Motor neuron (in vitro differentiated cells): ENCODE measurements at regions not wholly inside any gene's neighbourhood (a gene's known extent, or its start where the extent isn't known, plus 50 kb on each side); places are given as distances from the start of the nearest gene placed in this dataset.
"Not testable (repeated sequence)": the region's sequence is repeated elsewhere in the genome, so short reads cannot be mapped to it uniquely, and the experiment has no call there.

Experiments
- ATAC-seq, 8 experiments: fragments of 200-7000 bp; cut with Tn5 transposase; replicated peaks in 6 of 8; 2 replicates each; pipeline ENCODE4 v1.8.0; 2021; ENCODE audit warnings: mild to moderate bottlenecking in 8 of 8, moderate library complexity in 8 of 8
- H3K27ac ChIP-seq, 2 donors: fragments of 250-450 bp; sonication (Bioruptor Pico); 2 replicates each; pipeline ENCODE4 v1.9.0; 2021; ENCODE audit warnings: antibody characterized with exemption in 2 of 2, mild to moderate bottlenecking in 2 of 2, moderate library complexity in 1 of 2
- H3K4me1 ChIP-seq, 2 donors: fragments of 250-450 bp; sonication (Bioruptor Pico); replicated peaks in 1 of 2; 2 replicates each; pipeline ENCODE4 v1.6.1; 2021; ENCODE audit warnings: antibody characterized with exemption in 2 of 2, mild to moderate bottlenecking in 2 of 2, moderate library complexity in 1 of 2
- H3K4me3 ChIP-seq, 5 donors: fragments of 250-450 bp; sonication (Bioruptor Pico); 2 replicates each; pipeline ENCODE4 v1.9.0; 2021; ENCODE audit warnings: antibody characterized with exemption in 5 of 5, mild to moderate bottlenecking in 5 of 5, moderate library complexity in 4 of 5
- WGBS, 10 experiments: fragments of 450-650 bp; shearing (Covaris generic); methylation state at CpG; one replicate each; pipeline ENCODE4 v1.0.0; 2022; 5-methylcytosine and 5-hydroxymethylcytosine counted together
- in situ Hi-C, 9 experiments: fragments of 400-800 bp; cut with MboI; loops; one replicate each; pipeline ENCODE4 v1.15.0; 2021; ENCODE audit warnings: low sequenced_read_pairs in 9 of 9, low pct_unique_long_range_greater_than_20kb in 2 of 9; ENCODE audit not compliant: unreplicated experiment in 9 of 9

DNA sequence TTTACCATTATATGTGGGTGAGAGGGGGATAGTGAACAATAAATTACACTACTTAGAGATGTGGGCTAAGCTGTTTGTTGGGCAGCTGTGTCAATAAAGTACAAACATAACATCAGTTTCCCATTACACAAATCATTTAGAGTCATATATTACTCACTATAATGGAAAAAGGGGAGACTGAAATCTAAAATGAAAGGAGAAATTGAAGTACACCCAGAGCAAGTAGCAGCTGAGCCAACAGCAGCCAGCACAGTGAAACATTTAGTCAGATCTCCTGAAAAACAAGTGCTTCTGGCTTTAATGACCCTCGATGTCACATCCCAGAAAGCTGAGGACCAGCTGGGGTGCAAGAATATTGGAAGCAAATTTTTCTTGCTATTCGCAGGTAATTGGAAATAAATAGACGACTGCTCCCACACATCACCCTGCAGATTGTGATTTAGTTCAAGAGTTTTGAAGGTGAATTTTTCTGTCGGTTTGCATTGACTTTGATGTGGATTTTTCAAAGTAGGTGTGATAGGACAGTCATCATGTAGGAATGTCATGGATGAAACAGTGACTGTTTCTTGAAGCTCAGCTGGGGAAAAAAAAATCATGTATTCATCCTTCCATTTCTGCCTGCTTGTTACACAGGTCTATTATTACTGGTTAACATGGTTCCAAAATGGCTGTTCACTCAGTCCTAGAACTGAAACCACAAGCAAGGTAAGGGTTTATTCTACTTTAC is 1607.3 kb upstream of the CELF4 start:
- Histone ChIP-seq H3K27ac (no peak overlapping the region), H3K4me3 (no peak overlapping the region), H3K4me1 (no peaks in the 10 kb centered on the region)
- ATAC-seq, result peak in 2 of 8 experiments; percentile 33 to 55
- 13 to 100% (median 88%) methylated on average over 1 to 3 of the region's 4 CpGs; no CpG with 5 or more reads in 1 of the 10 experiments for WGBS, 10 experiments
- in situ Hi-C loops, result no loop called here

DNA sequence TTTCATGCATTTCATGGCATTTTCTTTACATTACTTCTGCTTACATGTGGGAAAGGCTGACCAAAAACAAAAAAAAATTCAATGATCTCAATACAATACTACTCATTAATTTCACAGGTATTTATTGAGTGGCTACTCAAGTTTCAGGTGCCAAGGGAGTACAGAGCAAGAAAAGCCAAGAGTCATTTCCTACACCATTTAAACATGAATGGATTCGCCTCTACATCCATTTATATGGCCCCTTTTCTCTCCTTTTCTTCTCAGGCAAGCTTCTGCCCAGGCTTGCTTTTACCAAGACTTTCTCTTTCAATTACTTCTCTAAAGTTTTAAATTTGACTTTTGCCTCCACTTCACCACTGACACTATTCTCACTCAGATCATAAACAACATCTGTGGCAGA is 1603.1 kb upstream of the CELF4 start:
- Histone ChIP-seq H3K27ac (no peak overlapping the region), H3K4me3 (no peak overlapping the region), H3K4me1 (no peaks in the 10 kb centered on the region)
- no peak for ATAC-seq
- WGBS, 10 experiments, result 0 to 91% (median 79%) methylated on average over 1 of the region's 1 CpG; no CpG with 5 or more reads in 2 of the 10 experiments
- in situ Hi-C loops, result no loop called here

DNA sequence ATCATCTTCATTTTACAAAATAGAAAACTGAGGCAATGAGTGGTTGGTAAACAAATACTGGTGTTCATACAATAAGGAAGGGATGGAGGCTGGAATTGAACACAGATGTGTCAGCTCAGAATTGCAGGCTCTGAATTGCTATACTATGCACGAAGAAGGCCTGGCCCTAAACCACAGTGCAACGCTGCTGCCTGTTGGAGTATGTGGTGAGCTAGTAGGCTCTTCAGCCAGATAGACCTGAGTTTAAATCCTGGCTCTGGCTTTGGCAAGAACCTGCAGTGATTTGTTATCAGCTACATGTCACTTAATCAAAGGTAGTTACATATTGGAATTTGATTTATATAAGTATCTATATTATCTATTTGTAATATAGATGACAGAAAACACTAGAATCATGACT is 1602.4 kb upstream of the CELF4 start:
- in situ Hi-C loops, result no loop called here
- Histone ChIP-seq H3K27ac (no peak overlapping the region), H3K4me3 (no peak overlapping the region), H3K4me1 (no peaks in the 10 kb centered on the region)
- 21 to 100% (median 86%) methylated on average over 1 to 2 of the region's 2 CpGs; no CpG with 5 or more reads in 5 of the 10 experiments for WGBS, 10 experiments
- ATAC-seq, result peak in 1 of 8 experiments; percentile 32

DNA sequence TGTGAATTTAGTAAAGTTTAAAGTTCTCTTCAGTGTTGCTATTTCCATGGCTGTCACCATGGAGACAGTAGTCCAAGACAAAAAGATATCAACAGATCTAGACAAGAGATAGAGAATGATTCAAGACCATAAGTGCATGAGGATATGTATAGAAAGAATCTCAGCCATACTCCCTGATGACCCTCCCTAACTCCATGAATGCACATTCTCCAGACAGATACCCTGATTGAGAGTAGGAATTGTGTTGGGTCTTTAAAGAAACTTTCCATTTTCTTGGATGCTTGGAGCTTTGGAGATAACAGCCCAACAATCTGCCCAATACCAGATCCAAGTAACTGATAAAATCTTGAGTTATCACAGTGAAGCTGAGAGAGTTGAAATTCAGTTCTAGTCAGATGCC is 1601.2 kb upstream of the CELF4 start:
- in situ Hi-C loops, result no loop called here
- no peaks in the 10 kb centered on the region for H3K4me1 ChIP-seq
- no peak for ATAC-seq
- no peak overlapping the region for H3K4me3 ChIP-seq
- no peak overlapping the region for H3K27ac ChIP-seq

DNA sequence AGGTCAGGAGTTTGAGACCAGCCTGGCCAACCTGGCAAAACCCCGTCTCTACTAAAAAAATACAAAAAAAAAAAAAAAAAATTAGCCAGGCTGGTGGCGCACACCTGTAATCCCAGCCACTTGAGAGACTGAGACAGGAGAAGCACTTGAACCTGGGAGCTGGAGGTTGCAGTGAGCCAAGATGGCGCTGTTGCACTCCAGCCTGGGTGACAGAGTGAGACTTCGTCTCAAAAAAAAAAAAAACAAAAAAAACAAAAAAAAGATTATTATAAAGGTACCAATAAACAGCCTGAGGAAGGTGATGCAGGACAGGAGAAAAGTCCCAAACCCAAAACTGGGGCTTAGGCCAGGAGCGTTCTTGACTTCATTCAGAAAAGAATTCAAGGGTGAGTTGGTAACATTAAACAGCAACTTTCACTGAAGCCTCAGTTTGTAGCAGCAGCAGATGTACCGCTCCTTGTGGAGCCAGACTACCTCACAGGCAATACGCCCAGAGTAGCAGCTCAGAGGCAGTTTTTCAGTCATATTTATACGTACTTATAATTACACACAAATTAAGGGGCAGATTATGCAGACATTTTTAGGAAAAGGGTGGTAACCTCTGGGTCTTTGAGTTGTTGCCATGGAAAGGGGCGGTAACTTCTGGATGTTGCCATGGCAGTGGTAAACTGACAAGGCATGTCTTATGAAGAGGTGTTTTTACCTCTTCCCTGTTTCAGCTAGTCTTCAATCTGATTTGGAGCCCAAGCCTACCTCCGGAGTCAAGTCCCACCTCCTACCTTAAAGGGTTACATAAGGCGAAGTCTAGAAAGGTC is 1596.6 kb upstream of the CELF4 start:
- H3K4me3 ChIP-seq, result no peak overlapping the region
- ATAC-seq, result peak in 2 of 8 experiments; percentile 55 to 67
- WGBS, 10 experiments, result 42 to 100% (median 85%) methylated on average over 3 to 11 of the region's 11 CpGs
- H3K4me1 ChIP-seq, result no peaks in the 10 kb centered on the region
- H3K27ac ChIP-seq, result no peak overlapping the region
- in situ Hi-C loops, result no loop called here

DNA sequence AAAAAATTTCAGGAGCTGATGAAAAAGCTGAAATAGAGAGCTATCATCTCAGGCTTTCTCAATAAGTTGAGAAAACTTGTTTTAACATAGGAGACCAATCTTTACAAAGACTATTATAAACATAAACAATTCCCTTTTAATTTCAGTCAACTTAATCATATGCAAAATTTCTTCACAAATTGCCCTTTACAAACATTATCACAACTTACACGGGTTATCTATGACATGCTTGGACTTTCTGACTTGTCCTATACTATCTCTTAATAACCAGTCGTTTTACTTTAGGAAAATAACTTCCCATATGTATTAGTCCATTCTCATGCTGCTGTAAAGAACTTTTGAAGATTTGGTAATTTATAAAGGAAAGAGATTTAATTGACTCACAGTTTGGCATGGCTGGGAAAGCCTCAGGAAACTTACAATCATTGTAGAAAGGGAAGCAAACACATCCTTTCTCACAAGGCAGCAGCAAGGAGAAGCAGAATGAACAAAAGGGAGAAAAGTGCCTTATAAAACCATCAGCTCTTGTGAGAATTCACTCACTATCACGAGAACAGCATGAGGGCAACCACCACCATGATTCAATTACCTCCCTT is 1583.7 kb upstream of the CELF4 start:
- WGBS, 10 experiments, result 0 to 100% (median 37%) methylated on average over 1 to 3 of the region's 3 CpGs
- H3K4me1 ChIP-seq, result no peaks in the 10 kb centered on the region
- ATAC-seq, result no peak
- H3K4me3 ChIP-seq, result no peak overlapping the region
- in situ Hi-C loops, result no loop called here
- H3K27ac ChIP-seq, result no peak overlapping the region

DNA sequence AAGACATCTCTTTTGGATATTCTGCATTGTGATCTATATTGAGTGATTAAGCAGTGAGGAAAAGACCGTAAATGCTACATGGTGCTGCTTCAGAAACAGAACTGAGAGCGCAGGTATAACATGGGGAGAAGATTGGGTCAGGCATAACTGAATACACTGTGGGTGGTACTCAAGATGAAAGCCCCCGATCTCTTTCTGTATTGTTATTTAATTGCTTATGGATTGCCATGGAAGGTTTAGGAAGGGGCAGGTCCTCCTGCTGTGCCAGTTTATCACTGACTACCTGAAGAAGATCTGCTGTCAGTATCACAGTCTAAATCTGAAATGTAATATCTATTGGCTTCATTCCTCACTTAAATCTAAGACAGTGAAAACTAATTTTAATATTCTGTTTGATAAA is 1568.7 kb upstream of the CELF4 start:
- no peak for ATAC-seq
- H3K4me1 ChIP-seq, result no peaks in the 10 kb centered on the region
- H3K4me3 ChIP-seq, result no peak overlapping the region
- WGBS, 10 experiments, result 57 to 100% (median 79%) methylated on average over 1 to 3 of the region's 3 CpGs; no CpG with 5 or more reads in 1 of the 10 experiments
- in situ Hi-C loops, result no loop called here
- no peak overlapping the region for H3K27ac ChIP-seq

DNA sequence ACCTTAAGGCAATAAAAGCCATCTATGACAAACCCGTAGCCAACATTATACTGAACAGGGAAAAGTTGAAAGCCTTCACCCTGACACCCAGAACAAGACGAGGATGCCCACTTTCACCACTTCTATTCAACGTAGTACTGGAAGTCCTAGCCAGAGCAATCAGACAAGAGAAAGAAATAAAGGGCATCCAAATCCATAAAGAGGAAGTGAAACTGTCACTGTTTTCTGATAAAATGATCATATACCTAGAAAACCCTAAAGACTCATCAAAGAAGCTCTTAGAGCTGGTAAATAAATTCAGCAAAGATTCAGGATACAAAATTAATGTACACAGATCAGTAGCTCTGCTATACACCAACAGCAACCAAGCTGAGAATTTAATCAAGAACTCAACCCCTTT is 1561.9 kb upstream of the CELF4 start:
- in situ Hi-C loops, H3K4me3 ChIP-seq, ATAC-seq, H3K27ac ChIP-seq, H3K4me1 ChIP-seq: not testable (repeated sequence)
- WGBS, 10 experiments, result 0 to 100% (median 71%) methylated on average over 1 to 3 of the region's 3 CpGs; no CpG with 5 or more reads in 1 of the 10 experiments

DNA sequence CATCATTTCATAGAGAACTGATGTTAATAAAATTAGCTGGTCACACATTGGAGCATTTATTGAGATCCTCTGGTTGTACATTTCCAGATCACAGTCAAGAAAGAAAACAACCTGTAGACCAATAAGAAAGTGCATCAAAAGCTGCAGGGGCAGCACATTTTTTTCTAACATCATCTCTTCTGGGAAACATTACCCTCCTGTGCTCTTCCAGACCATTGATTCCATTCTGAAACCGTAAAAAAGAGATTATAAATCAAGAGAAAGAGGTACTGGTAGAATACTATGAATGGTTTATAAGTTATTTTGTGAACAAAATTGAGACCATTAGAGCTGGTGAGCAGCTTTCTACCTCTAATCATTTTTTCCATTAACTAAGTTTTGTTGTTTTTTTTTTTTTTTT is 1548.2 kb upstream of the CELF4 start:
- H3K27ac ChIP-seq, result no peak overlapping the region
- peaks cover 6 to 13% of the 10 kb centered on the region in 2 donors for H3K4me1 ChIP-seq
- in situ Hi-C loops, result no loop called here
- H3K4me3 ChIP-seq, result no peak overlapping the region
- ATAC-seq, result peak in 3 of 8 experiments; percentile 24 to 56 (median 51)
- WGBS, 10 experiments, result 0 to 58% (median 10%) methylated on average over 1 of the region's 1 CpG; no CpG with 5 or more reads in 3 of the 10 experiments

DNA sequence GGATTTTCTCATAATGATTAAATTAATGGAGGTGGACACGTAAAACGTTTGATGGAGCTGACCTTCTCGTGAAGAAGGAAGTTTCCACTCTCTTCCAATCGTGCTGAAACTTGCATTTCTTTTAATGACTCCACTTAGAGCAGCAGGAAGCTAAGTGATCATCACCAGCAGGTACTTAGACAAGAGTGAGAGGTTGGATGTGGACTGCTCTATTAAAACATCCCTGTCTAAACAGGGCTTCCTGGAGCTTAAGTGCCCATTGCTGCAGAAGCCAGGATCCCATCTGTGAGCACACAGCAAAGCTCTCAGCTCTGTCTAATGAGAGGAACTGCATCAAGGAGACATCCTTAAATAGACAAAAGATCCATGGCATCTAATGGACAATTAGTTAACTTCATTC is 1539.5 kb upstream of the CELF4 start:
- H3K27ac ChIP-seq, result no peak overlapping the region
- no peaks in the 10 kb centered on the region for H3K4me1 ChIP-seq
- 0 to 89% (median 53%) methylated on average over 1 to 4 of the region's 4 CpGs for WGBS, 10 experiments
- in situ Hi-C loops, result no loop called here
- no peak for ATAC-seq
- H3K4me3 ChIP-seq, result no peak overlapping the region

DNA sequence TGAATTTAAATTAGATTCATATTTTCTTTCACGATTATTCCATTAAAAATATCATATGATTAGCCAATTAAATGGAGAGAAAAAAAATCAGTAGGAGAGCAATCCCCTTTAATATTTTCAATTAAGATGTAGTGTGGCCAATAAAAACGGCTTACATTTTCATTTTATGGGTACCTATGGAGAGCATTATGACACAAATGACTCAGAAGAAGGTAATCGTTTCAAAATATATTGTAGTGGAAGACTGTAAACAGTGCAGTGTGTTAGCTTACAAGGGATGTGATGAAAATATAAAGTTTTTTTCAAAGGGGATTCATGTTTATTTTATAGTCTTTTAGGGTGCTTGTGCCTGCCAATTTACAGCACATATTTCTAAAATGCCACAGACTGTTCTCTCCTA is 1507.4 kb upstream of the CELF4 start:
- H3K27ac ChIP-seq, result no peak overlapping the region
- in situ Hi-C loops, result no loop called here
- H3K4me1 ChIP-seq, result no peaks in the 10 kb centered on the region
- ATAC-seq, result no peak
- no peak overlapping the region for H3K4me3 ChIP-seq
- 8 to 95% (median 83%) methylated on average over 1 to 3 of the region's 3 CpGs; no CpG with 5 or more reads in 2 of the 10 experiments for WGBS, 10 experiments

DNA sequence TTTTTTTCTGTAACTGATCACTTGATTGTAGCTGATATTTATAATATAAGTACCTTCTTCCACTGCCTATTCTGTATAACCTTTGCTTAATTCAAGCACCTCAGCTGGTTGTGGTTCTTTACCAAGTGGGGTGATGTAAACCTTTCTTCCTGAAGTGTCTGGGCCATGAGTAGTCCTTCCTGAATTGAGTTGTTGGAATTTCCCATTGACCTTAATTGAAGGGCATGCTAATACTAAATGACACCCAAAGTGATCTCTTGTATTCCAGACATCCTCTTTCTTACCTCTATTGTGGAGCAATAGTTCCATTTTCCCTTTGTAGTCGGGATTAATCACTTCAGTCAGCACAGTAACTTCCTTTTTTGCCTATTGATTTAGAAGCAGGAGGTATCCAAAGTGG is 1496.8 kb upstream of the CELF4 start:
- H3K4me1 ChIP-seq, result no peaks in the 10 kb centered on the region
- no peak for ATAC-seq
- WGBS, 10 experiments, result 0 to 80% (median 75%) methylated on average over 1 of the region's 1 CpG; no CpG with 5 or more reads in 4 of the 10 experiments

DNA sequence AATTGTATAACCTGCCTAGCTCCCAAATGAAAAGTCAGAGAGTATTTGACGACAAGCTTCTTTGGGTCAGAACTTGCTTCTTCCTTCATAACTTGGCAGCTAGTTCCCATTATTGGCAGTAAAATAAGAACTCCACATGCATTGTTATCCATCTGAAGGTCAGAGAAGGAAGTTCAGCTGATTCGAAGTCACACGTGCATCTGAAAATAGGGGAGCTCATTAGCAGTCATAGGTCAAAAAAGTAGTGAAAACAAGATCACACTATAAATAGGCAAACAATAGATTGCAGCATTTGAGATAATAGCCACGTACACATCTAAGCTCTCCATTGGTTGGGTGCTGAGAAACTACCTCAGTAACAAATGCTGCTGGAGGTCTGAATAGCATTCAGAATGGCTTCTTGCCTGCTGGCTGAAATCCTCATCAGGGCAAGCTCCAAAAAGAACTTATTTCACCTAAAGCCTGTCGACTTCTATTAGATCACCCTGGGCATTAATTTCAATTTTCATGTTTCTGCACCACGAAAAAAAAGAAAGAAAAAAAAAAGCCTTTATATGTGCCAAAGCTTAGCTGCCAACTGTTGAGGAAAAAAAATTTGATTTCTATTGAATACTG is 1492.9 kb upstream of the CELF4 start:
- in situ Hi-C loops, result no loop called here
- peaks cover 0 to 5% of the 10 kb centered on the region in 2 donors for H3K4me1 ChIP-seq
- no peak overlapping the region for H3K27ac ChIP-seq
- WGBS, 10 experiments, result 6 to 87% (median 69%) methylated on average over 3 to 6 of the region's 6 CpGs
- no peak overlapping the region for H3K4me3 ChIP-seq
- ATAC-seq, result no peak

More for the DNA sequence above, 1496.8 kb upstream of the CELF4 start:
- Histone ChIP-seq H3K27ac (no peak overlapping the region), H3K4me3 (no peak overlapping the region)
- in situ Hi-C loops, result no loop called here
